ENCODE measurements at regions not wholly inside any gene's neighbourhood (a gene's known extent, or its start where the extent isn't known, plus 50 kb on each side); places are given as distances from the start of the nearest gene placed in this dataset.
A peak's percentile ranks its signal among the peaks of the same experiment; 100 is the strongest.

GRCh38 chr15:69542028-69542427 is 89.4 kb downstream of the RPLP1 start:
- Histone ChIP-seq H3K36me3 (no peaks in the 10 kb centered on the region), H3K27me3 (no peaks in the 10 kb centered on the region), H3K9me3 (no peaks in the 10 kb centered on the region), H3K4me3 (no peak overlapping the region)
- DNase-seq, result no peak

GRCh38 chr15:69543681-69544364 is 91.2 kb downstream of the RPLP1 start:
- Histone ChIP-seq H3K27me3 (no peaks in the 10 kb centered on the region), H3K36me3 (no peaks in the 10 kb centered on the region), H3K4me3 (no peak overlapping the region), H3K9me3 (no peaks in the 10 kb centered on the region)
- DNase-seq, result peak; percentile 35

GRCh38 chr15:69544365-69545113 is 91.9 kb downstream of the RPLP1 start:
- Histone ChIP-seq H3K27me3 (no peaks in the 10 kb centered on the region), H3K4me3 (no peak overlapping the region), H3K9me3 (no peaks in the 10 kb centered on the region), H3K36me3 (no peaks in the 10 kb centered on the region)
- DNase-seq, result no peak

- Histone ChIP-seq H3K9me3 (peaks cover 3% of the 10 kb centered on the region), H3K27me3 (no peaks in the 10 kb centered on the region), H3K36me3 (no peaks in the 10 kb centered on the region), H3K4me3 (no peak overlapping the region)
- DNase-seq, result no peak
Measured at GRCh38 chr15:69546182-69546581, 93.6 kb downstream of the RPLP1 start.

GRCh38 chr15:69548395-69549180 is 96.0 kb downstream of the RPLP1 start:
- no peaks in the 10 kb centered on the region for H3K27me3 ChIP-seq
- peaks cover 19% of the 10 kb centered on the region for H3K9me3 ChIP-seq
- H3K36me3 ChIP-seq, result no peaks in the 10 kb centered on the region
- DNase-seq, result no peak
- no peak overlapping the region for H3K4me3 ChIP-seq

- Histone ChIP-seq H3K36me3 (no peaks in the 10 kb centered on the region), H3K27me3 (no peaks in the 10 kb centered on the region), H3K9me3 (peaks cover 19% of the 10 kb centered on the region), H3K4me3 (no peak overlapping the region)
- DNase-seq, result no peak
Measured at GRCh38 chr15:69551391-69552056, 98.9 kb downstream of the RPLP1 start.

GRCh38 chr15:69552057-69552815 is 99.6 kb downstream of the RPLP1 start:
- H3K36me3 ChIP-seq, result no peaks in the 10 kb centered on the region
- DNase-seq, result no peak
- H3K9me3 ChIP-seq, result peaks cover 19% of the 10 kb centered on the region
- H3K27me3 ChIP-seq, result no peaks in the 10 kb centered on the region
- H3K4me3 ChIP-seq, result no peak overlapping the region

GRCh38 chr15:69553686-69554085 is 101.1 kb downstream of the RPLP1 start:
- peaks cover 19% of the 10 kb centered on the region for H3K9me3 ChIP-seq
- H3K36me3 ChIP-seq, result no peaks in the 10 kb centered on the region
- no peaks in the 10 kb centered on the region for H3K27me3 ChIP-seq
- no peak overlapping the region for H3K4me3 ChIP-seq
- DNase-seq, result no peak

GRCh38 chr15:69554279-69554961 is 101.8 kb downstream of the RPLP1 start:
- Histone ChIP-seq H3K4me3 (no peak overlapping the region), H3K9me3 (peaks cover 19% of the 10 kb centered on the region), H3K27me3 (no peaks in the 10 kb centered on the region), H3K36me3 (no peaks in the 10 kb centered on the region)
- peak; percentile 26 for DNase-seq

GRCh38 chr15:69555080-69555479 is 102.5 kb downstream of the RPLP1 start:
- Histone ChIP-seq H3K27me3 (no peaks in the 10 kb centered on the region), H3K4me3 (no peak overlapping the region), H3K36me3 (no peaks in the 10 kb centered on the region), H3K9me3 (peaks cover 19% of the 10 kb centered on the region)
- DNase-seq, result no peak

GRCh38 chr15:69556344-69556743 is 103.7 kb downstream of the RPLP1 start:
- Histone ChIP-seq H3K4me3 (no peak overlapping the region), H3K9me3 (peaks cover 15% of the 10 kb centered on the region), H3K27me3 (no peaks in the 10 kb centered on the region), H3K36me3 (no peaks in the 10 kb centered on the region)
- no peak for DNase-seq

- H3K9me3 ChIP-seq, result peaks cover 6% of the 10 kb centered on the region
- peak; percentile 87 for DNase-seq
- H3K27me3 ChIP-seq, result no peaks in the 10 kb centered on the region
- H3K4me3 ChIP-seq, result no peak overlapping the region
- no peaks in the 10 kb centered on the region for H3K36me3 ChIP-seq
Measured at GRCh38 chr15:69557020-69557706, 104.5 kb downstream of the RPLP1 start.

GRCh38 chr15:69557707-69558409 is 105.2 kb downstream of the RPLP1 start:
- H3K27me3 ChIP-seq, result no peaks in the 10 kb centered on the region
- DNase-seq, result no peak
- 0 out of 2 replicates have a peak, but pooled peaks cover 2% of the 10 kb centered on the region for H3K9me3 ChIP-seq
- H3K36me3 ChIP-seq, result no peaks in the 10 kb centered on the region
- no peak overlapping the region for H3K4me3 ChIP-seq

- peak; percentile 61 for DNase-seq
- Histone ChIP-seq H3K4me3 (no peak overlapping the region), H3K9me3 (no peaks in the 10 kb centered on the region), H3K36me3 (no peaks in the 10 kb centered on the region), H3K27me3 (no peaks in the 10 kb centered on the region)
Measured at GRCh38 chr15:69559440-69560190, 107.0 kb downstream of the RPLP1 start.

Measured in MG63 (cell line).